Eye (tissue), 1 donor: ENCODE measurements at regions not wholly inside any gene's neighbourhood (a gene's known extent, or its start where the extent isn't known, plus 50 kb on each side); places are given as distances from the start of the nearest gene placed in this dataset.
A peak's percentile ranks its signal among the peaks of the same experiment; 100 is the strongest.

Source experiments
- DNase-seq: peaks from one replicate; pipeline ENCODE4 v3.0.0-alpha.2; 2015

GRCh38 chr6:41474213-41474933 lies 71.8 kb upstream of the FOXP4 start:
- no peak for DNase-seq

- DNase-seq, result no peak
These were observed 71.0 kb upstream of the FOXP4 start for GRCh38 chr6:41475164-41475563.

- DNase-seq, result no peak
These were observed 70.3 kb upstream of the FOXP4 start for GRCh38 chr6:41475737-41476357.

GRCh38 chr6:41476401-41476800 lies 69.8 kb upstream of the FOXP4 start:
- DNase-seq, result no peak

- no peak for DNase-seq
These were observed 68.6 kb upstream of the FOXP4 start for GRCh38 chr6:41477572-41477971.

GRCh38 chr6:41483943-41484342 lies 62.2 kb upstream of the FOXP4 start:
- no peak for DNase-seq

- DNase-seq, result peak; percentile 64
These were observed 58.2 kb upstream of the FOXP4 start for GRCh38 chr6:41487860-41488432.

- DNase-seq, result peak; percentile 95
These were observed 57.6 kb upstream of the FOXP4 start for GRCh38 chr6:41488433-41489119.

- peak; percentile 86 for DNase-seq
These were observed 56.9 kb upstream of the FOXP4 start for GRCh38 chr6:41489120-41489851.

GRCh38 chr6:41492261-41492891 lies 53.8 kb upstream of the FOXP4 start:
- peak; percentile 88 for DNase-seq

GRCh38 chr6:41494212-41495110 lies 51.7 kb upstream of the FOXP4 start:
- DNase-seq, result peak; percentile 93
